ENCODE measurements at regions not wholly inside any gene's neighbourhood (a gene's known extent, or its start where the extent isn't known, plus 50 kb on each side); places are given as distances from the start of the nearest gene placed in this dataset.

DNA sequence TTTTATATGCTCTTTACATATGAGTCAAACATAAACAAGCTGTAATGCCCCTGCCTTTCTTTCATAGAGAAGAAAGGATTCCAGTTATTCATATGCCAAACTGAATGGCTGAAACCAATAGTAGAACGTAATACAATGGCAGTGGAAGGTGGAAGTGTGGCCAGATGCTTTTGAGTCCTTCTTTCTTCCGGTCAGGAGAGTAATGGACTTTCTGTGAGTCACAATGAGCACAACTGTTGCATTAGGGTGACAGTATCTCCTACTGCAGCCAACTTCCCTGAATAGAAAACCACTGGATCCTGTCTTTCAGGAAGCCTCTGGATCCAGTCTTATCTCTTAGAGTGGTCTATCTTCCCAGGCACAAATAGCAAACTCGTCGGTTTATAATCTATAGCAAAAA is 855.2 kb downstream of the MAT2B start:
- ATAC-seq, result no peak
- no peak for TF ChIP-seq TCF4 (CRISPR knock-in tag; IDR thresholded peaks at IDR 0.05; ENCODE audit: borderline replicate concordance)

DNA sequence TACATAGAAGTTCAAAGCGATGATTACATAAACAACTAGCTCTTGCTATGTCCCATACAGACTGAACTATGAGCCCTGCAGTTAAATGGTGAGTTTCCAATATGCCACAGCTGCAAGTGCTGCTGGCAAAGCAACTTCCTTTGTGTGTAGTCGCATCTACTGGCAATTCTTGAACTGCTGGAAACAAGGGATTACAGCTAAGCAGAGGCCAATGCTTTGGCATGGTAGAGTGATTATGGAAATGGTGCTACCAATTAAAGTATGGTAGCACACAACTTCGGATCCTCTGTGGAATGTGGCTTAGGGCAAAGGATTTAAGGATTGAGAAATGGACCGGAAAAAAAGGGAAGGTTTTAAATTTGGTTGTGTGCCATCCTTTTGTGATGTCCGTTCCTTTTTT is 856.6 kb downstream of the MAT2B start:
- no peak for ATAC-seq

DNA sequence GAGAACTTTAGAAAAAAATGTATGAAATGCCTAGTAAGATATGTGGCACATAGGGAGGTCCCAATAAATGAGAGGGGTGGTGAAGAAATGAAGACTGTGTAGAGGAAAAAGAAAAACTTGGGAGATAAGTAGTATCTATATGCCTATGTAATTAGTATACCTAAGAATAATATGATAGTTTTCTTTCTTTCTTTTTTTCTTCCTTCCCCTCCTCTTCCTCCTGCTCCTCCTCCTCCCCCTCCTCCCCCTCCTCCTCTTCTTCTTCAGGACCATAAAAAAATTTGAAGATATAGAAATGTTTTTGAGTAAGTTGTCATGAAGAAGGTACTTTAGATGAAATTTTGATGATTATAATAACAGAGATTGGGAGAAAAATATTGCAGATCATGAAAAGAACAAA is 857.4 kb downstream of the MAT2B start:
- TF ChIP-seq ARNTL (CRISPR knock-in tag; IDR thresholded peaks at IDR 0.05; ENCODE audit: borderline replicate concordance, low read depth) (no peak), PPARA (CRISPR knock-in tag; IDR thresholded peaks at IDR 0.05; ENCODE audit: borderline replicate concordance) (no peak), ESRRG (CRISPR knock-in tag; IDR thresholded peaks at IDR 0.05) (no peak), ZNF565 (CRISPR knock-in tag; conservative IDR thresholded peaks at IDR 0.05; ENCODE audit: low read depth) (no peak), OSR1 (CRISPR knock-in tag; IDR thresholded peaks at IDR 0.05) (no peak), ZC3H10 (CRISPR knock-in tag; IDR thresholded peaks at IDR 0.05) (no peak), SNAI2 (CRISPR knock-in tag; IDR thresholded peaks at IDR 0.05) (no peak), ISL1 (CRISPR knock-in tag; IDR thresholded peaks at IDR 0.05) (no peak), TOX (CRISPR knock-in tag; IDR thresholded peaks at IDR 0.05; ENCODE audit: borderline replicate concordance) (no peak), TCF4 (CRISPR knock-in tag; IDR thresholded peaks at IDR 0.05; ENCODE audit: borderline replicate concordance) (no peak), ZNF70 (CRISPR knock-in tag; IDR thresholded peaks at IDR 0.05) (no peak)
- TF ChIP-seq, protein P1, sequence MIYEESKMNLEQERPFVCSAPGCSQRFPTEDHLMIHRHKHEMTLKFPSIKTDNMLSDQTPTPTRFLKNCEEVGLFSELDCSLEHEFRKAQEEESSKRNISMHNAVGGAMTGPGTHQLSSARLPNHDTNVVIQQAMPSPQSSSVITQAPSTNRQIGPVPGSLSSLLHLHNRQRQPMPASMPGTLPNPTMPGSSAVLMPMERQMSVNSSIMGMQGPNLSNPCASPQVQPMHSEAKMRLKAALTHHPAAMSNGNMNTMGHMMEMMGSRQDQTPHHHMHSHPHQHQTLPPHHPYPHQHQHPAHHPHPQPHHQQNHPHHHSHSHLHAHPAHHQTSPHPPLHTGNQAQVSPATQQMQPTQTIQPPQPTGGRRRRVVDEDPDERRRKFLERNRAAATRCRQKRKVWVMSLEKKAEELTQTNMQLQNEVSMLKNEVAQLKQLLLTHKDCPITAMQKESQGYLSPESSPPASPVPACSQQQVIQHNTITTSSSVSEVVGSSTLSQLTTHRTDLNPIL (CRISPR knock-in tag; IDR thresholded peaks at IDR 0.05; ENCODE audit: low read depth), result no peak
- no peak for ATAC-seq

More for the DNA sequence above, 856.6 kb downstream of the MAT2B start:
- TF ChIP-seq GLIS3 (CRISPR knock-in tag; IDR thresholded peaks at IDR 0.05), result no peak
- TF ChIP-seq TCF4 (CRISPR knock-in tag; IDR thresholded peaks at IDR 0.05; ENCODE audit: borderline replicate concordance), result no peak
- no peak for TF ChIP-seq ZC3H10 (CRISPR knock-in tag; IDR thresholded peaks at IDR 0.05)

DNA sequence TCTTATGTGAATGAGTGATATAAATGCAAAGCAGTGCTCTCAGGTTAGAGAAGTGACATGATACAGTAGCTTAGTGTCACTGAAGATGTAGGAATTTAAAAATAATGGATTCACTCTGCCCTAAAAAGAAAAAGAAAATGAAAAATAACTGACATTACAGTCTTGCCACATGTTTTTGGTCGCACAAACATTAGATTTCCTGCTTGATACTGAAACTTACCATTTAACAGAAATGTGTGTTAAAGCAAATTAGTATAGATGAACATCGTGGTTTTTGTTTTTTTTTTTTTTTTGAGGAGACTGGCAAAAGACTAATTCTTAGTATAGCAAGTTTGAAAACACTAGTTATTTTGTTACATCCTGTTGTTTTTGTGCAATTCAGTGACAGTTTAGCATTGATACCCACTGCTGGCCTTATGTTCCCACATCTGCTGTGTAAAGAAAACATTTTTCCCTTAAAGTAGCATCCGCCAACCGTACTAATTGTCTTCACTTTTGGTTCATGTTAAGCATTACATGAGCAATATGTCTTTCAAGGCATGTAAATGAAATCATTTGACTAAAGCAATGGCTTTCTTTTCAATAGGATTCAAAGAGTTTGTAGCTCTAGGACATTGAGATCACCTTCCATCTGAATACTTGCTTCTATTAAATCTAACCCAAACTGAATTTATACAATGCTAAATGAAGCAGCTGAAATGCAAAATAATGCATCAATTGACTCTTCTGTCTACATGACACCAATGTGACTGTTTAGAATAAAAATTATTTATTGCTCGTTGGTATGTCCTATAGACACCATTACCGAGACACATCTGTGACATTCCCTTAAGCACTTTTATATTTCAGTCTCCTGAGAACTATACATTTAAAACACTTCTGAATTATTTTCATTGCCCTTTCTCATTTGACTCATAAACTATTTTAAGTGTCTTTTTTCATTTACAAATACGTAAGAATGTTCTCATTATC is 859.1 kb downstream of the MAT2B start:
- ATAC-seq, result no peak

DNA sequence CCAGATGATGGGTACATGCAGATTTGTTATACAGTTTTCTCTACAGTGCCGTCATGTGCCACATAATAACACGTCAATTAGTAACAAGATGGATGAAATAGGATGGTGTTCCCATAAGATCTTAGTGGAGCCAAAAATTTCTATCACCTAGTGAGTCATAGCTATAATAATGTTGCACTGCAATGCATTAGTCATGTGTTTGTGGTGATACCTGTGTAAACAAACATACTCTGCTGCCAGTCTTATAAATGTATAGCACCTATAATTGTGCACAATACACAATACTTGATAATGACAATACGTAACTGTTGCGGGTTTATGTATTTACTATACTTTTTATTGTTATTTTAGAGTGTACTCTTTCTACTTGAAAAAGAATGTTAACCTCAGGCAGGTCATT is 865.4 kb downstream of the MAT2B start:
- no peak for ATAC-seq
- TF ChIP-seq ZFP3 (CRISPR knock-in tag; IDR thresholded peaks at IDR 0.05), result no peak

More for the DNA sequence above, 859.1 kb downstream of the MAT2B start:
- TF ChIP-seq ZNF8 (CRISPR knock-in tag; IDR thresholded peaks at IDR 0.05) (no peak), ZC3H10 (CRISPR knock-in tag; IDR thresholded peaks at IDR 0.05) (no peak), PPARA (CRISPR knock-in tag; IDR thresholded peaks at IDR 0.05; ENCODE audit: borderline replicate concordance) (no peak), ZNF565 (CRISPR knock-in tag; conservative IDR thresholded peaks at IDR 0.05; ENCODE audit: low read depth) (no peak), TOX (CRISPR knock-in tag; IDR thresholded peaks at IDR 0.05; ENCODE audit: borderline replicate concordance) (no peak), RARB (CRISPR knock-in tag; IDR thresholded peaks at IDR 0.05) (no peak), ZFP30 (CRISPR knock-in tag; IDR thresholded peaks at IDR 0.05) (no peak), ARNTL (CRISPR knock-in tag; IDR thresholded peaks at IDR 0.05; ENCODE audit: borderline replicate concordance, low read depth) (no peak), ZNF70 (CRISPR knock-in tag; IDR thresholded peaks at IDR 0.05) (no peak)
- TF ChIP-seq, protein P2, sequence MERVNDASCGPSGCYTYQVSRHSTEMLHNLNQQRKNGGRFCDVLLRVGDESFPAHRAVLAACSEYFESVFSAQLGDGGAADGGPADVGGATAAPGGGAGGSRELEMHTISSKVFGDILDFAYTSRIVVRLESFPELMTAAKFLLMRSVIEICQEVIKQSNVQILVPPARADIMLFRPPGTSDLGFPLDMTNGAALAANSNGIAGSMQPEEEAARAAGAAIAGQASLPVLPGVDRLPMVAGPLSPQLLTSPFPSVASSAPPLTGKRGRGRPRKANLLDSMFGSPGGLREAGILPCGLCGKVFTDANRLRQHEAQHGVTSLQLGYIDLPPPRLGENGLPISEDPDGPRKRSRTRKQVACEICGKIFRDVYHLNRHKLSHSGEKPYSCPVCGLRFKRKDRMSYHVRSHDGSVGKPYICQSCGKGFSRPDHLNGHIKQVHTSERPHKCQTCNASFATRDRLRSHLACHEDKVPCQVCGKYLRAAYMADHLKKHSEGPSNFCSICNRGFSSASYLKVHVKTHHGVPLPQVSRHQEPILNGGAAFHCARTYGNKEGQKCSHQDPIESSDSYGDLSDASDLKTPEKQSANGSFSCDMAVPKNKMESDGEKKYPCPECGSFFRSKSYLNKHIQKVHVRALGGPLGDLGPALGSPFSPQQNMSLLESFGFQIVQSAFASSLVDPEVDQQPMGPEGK (CRISPR knock-in tag; IDR thresholded peaks at IDR 0.05; ENCODE audit: borderline replicate concordance), result no peak
- TF ChIP-seq, protein P3, sequence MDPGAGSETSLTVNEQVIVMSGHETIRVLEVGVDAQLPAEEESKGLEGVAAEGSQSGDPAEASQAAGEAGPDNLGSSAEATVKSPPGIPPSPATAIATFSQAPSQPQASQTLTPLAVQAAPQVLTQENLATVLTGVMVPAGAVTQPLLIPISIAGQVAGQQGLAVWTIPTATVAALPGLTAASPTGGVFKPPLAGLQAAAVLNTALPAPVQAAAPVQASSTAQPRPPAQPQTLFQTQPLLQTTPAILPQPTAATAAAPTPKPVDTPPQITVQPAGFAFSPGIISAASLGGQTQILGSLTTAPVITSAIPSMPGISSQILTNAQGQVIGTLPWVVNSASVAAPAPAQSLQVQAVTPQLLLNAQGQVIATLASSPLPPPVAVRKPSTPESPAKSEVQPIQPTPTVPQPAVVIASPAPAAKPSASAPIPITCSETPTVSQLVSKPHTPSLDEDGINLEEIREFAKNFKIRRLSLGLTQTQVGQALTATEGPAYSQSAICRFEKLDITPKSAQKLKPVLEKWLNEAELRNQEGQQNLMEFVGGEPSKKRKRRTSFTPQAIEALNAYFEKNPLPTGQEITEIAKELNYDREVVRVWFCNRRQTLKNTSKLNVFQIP (CRISPR knock-in tag; IDR thresholded peaks at IDR 0.05; ENCODE audit: borderline replicate concordance, low read depth), result no peak

DNA sequence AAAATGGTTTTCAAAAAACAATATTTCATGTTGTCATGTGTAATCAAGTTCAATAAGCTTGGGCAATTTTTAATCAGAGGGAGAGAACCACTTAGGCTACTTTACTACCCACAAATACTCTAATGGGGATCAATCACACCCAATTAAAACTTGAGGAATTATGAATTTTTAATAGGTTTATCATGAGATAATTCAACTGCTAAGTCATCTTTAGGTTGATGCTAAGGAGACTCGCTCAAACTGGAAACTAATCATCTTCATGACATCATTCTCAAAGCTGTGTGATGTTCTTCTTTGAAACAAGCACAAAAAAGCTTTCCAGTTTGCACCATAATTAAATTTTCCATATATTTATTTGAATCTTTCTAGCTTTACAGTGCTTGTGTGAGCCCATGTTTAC is 867.5 kb downstream of the MAT2B start:
- no peak for ATAC-seq
- TF ChIP-seq, protein P4, sequence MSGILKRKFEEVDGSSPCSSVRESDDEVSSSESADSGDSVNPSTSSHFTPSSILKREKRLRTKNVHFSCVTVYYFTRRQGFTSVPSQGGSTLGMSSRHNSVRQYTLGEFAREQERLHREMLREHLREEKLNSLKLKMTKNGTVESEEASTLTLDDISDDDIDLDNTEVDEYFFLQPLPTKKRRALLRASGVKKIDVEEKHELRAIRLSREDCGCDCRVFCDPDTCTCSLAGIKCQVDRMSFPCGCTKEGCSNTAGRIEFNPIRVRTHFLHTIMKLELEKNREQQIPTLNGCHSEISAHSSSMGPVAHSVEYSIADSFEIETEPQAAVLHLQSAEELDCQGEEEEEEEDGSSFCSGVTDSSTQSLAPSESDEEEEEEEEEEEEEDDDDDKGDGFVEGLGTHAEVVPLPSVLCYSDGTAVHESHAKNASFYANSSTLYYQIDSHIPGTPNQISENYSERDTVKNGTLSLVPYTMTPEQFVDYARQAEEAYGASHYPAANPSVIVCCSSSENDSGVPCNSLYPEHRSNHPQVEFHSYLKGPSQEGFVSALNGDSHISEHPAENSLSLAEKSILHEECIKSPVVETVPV (CRISPR knock-in tag; IDR thresholded peaks at IDR 0.05), result no peak
- TF ChIP-seq ZC3H10 (CRISPR knock-in tag; IDR thresholded peaks at IDR 0.05) (no peak), PPARA (CRISPR knock-in tag; IDR thresholded peaks at IDR 0.05; ENCODE audit: borderline replicate concordance) (no peak), OSR1 (CRISPR knock-in tag; IDR thresholded peaks at IDR 0.05) (no peak), ESRRG (CRISPR knock-in tag; IDR thresholded peaks at IDR 0.05) (no peak), ARNTL (CRISPR knock-in tag; IDR thresholded peaks at IDR 0.05; ENCODE audit: borderline replicate concordance, low read depth) (no peak), CSDC2 (CRISPR knock-in tag; IDR thresholded peaks at IDR 0.05) (no peak)
- TF ChIP-seq, protein P2 (CRISPR knock-in tag; IDR thresholded peaks at IDR 0.05; ENCODE audit: borderline replicate concordance), result no peak
- TF ChIP-seq, protein P3 (CRISPR knock-in tag; IDR thresholded peaks at IDR 0.05; ENCODE audit: borderline replicate concordance, low read depth), result no peak

All from SK-N-SH treated with all-trans-retinoic acid at 6 μM for 48 hours (cell line).